Activated CD8-positive, alpha-beta memory T cell treated with anti-CD3 and anti-CD28 coated beads for 36 hours (primary cell): ENCODE measurements at regions not wholly inside any gene's neighbourhood (a gene's known extent, or its start where the extent isn't known, plus 50 kb on each side); places are given as distances from the start of the nearest gene placed in this dataset.
"Not testable (repeated sequence)": the region's sequence is repeated elsewhere in the genome, so short reads cannot be mapped to it uniquely, and the experiment has no call there.

Experiments used
- CTCF ChIA-PET: fragments of 350-600 bp; sonication (Branson Sonifier 250); formaldehyde crosslinking; loops from one replicate; lab custom pipeline; 2021; ENCODE audit warnings: antibody characterized with exemption; lab: Charles Lee
- POLR2A ChIA-PET: fragments of 350-600 bp; sonication (Branson Sonifier 250); formaldehyde crosslinking; loops from one replicate; lab custom pipeline; 2021; ENCODE audit warnings: antibody characterized with exemption; lab: Charles Lee

DNA sequence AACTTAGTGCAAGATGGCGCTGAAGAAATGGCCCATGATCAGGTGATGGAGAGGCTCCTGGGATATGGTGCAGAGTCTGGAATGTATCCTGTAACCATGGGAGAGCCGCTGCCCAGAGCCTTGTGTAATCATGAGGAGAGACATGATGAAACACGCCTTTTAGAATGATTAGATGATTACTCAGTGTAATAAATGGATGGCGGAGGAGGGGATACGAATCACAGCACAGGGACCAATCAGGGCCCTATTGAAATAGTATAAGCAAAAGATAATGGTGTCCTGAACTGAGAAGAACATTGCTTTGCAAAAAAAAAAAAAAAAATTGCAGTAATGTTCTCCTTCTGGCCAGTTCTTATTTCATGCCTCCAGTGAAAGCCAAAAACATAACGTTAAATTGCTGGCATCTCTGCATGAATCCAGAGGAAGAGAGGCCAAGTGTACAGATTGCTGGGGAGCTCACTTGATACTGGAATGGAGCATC, 668.5 kb upstream of the AUTS2 start:
- ChIA-PET CTCF (no interaction called here), POLR2A (no interaction called here)

DNA sequence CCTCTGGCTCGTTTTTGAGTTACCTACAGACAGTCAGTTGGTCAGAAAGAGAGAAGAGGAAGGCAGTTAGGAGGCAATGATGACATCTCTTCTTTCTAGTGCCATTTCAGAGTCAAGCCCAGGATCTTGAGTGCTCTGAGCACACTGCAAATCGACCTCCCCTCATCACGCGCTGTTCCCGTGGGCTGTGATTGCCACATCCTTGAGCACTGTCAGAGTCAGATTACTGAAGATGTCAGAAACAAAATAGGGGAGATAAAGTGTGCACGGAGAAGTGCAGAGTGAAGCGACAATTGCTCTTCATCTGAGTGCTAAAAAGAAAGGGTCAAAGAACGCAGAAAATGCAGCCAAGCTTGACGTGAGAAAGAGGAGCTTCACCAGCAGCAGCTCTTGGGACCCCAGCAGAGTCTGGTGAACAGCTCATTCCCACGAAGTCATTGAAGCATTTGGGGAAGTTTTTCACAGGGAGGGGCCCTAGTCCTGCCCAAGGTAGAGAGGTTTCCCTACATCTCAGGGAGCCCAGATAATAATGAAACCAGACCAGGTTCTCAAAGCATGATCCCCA, 661.7 kb upstream of the AUTS2 start:
- ChIA-PET CTCF (no interaction called here), POLR2A (no interaction called here)

DNA sequence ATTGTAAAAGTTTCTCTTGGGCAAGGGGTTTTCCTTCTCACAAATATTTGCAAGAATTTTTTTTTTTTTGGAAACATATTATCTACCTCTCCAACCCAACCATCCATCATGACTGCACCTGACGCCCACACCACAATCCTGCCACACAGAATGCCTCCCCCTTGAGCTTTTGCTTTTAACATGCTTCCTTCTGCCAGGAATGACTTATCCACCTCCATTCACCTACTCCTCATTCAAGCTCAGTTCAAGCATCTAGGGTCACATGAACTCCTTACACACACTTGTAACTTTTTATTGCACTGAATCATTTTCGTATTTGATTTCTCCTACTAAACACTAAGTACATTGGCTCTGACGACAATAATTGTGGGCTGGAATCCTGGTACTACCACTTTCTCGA, 660.1 kb upstream of the AUTS2 start:
- ChIA-PET CTCF (no interaction called here), POLR2A (no interaction called here)

DNA sequence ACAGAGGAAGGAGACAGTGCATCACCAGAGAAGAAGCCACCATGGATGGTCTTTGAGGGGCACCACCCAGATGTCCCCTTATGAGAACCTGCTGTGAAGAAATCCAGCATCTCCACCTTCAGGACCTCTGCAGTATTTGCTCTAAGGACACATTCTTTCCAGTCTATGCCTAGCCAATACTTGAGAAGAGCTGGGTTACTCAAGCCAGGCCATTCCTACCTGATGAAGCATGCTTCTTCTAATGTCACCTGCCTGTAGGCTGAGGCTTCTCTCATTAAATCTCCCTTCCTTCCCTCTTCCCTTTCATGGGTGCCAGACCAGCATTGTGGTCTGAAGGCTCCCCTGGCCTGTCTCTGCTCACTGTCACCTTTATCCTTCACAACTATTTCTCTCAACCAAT, 654.5 kb upstream of the AUTS2 start:
- ChIA-PET CTCF (no interaction called here), POLR2A (no interaction called here)

DNA sequence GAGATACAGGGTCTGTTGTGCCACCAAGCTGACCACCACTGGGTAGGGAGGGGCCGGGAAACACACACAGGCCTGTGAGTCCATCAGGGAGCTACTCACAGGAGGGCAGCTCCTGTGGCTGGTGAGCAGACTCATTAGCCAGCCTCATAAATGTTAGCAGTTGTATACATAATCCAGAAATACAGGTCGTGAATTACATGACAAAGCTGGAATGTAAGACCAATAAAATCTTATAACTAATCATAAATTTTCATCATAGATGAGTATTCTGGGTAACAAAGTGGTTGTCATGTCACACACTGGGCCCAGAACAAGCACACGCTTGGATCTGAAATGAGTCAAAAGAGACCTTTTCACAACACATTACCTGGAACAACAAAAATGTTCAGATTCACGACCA, 642.6 kb upstream of the AUTS2 start:
- CTCF ChIA-PET: no interaction called here
- POLR2A ChIA-PET: no interaction called here

DNA sequence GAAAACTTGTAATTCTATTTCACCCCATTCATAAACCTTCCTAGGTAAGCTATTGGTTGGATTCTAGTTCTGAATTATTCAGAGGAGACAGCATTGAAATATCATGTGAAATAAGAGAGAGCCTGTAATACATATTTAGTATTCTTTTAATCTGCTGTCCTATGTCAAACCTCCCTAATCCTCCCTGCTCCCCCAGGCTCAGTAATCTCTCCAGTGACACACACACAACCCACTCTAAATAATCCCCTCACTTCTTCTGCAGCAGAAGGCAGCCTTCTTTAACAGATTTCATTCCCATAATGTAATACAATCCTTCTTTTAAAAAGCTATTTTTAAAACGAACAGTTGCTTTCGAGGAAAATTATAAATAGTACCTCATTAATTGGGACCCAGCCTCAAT, 639.7 kb upstream of the AUTS2 start:
- ChIA-PET POLR2A (no interaction called here), CTCF (no interaction called here)

DNA sequence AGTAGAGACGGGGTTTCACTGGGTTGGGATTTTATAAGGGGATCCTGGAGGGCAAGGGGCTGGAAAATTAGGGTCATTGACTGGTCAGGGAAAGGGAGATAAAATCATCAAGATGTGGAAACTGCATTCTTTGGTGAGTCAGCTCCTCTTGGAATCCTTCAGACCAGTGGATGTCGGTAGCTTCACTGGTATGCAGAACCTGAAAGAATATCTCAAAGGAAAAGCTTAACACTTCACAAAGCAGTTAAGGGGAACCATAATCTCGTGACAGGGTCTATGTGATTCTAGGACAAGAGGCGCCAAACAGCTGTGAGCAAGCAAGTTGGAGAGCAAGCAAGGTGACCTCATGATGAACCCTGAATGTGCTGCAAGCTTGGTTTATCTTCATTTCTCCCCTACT, 634.7 kb upstream of the AUTS2 start:
- ChIA-PET POLR2A (no interaction called here), CTCF (no interaction called here)

DNA sequence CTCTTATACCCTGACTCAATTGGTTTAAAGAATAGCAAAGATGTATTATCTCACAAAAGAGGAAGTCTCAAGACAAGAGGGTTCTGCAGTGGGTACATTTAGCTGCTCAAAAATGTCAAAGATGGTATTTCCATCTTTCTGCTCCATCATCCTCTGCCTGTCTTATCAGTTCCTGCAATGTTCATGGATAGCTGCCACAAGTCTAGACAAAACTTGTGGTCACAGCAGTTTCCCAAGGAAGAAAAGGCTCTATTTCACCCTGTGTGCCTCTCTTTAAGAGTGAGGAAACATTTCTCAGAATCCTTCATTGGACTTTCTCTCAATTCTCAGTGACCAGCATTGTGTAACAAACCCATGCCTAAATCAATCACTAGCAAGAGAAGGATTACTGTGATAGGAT, 634.2 kb upstream of the AUTS2 start:
- CTCF ChIA-PET: no interaction called here
- POLR2A ChIA-PET: no interaction called here

DNA sequence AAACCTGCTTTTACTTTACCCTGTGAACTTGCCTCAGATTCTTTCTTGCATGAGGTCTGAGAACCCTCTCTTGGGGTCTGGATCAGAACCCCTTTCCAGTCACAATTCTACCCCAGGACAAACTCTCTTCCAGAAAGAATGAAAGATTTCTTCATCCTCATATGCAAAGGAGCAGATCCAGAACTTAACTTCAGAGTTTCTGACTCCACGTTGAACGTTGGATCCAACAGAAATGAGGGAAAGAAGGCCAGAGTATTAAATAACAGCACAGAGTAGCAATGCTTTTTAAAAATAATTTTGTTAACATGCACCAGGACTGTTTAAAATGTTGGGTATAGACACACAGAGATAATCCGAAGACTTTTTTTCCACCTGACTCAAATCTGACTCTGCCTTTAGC, 632.9 kb upstream of the AUTS2 start:
- ChIA-PET CTCF (no interaction called here), POLR2A (no interaction called here)

DNA sequence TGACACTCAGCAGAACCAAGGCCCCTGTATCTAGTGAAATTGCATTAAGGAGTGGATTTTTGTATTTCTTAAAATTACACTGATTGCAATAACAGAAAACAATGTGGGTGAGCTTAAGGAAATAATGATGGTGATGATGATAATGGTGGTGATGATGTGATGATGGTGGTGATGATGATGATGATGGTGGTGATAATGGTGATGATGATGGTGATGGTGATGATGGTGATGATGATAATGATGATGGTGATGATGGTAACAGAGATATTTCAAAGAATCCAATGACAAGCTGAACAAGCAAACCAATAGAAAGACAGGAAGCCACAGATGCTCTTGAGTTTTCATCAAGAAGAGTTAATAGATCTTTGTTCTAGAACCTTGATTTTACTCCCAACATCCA, 630.7 kb upstream of the AUTS2 start:
- CTCF ChIA-PET: no interaction called here
- POLR2A ChIA-PET: no interaction called here

DNA sequence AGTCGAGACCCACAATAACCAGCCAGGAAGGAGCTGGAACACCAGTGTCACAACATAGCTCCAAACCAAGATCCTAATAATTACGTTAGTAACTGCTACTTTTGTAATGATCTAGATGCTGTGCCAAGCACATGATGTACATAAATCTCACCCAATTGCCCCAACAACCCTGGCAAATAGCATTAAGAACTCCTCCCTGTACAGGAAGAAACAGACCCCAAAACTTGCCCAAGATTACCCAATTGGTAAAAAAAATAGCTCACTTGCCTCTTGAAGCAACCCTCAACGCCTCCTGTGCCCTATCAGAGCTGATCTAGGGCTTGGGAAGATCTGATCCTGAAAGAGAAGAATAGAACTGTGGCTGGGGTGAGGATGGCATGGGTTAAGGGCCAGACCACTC, 628.7 kb upstream of the AUTS2 start:
- CTCF ChIA-PET: no interaction called here
- POLR2A ChIA-PET: no interaction called here

DNA sequence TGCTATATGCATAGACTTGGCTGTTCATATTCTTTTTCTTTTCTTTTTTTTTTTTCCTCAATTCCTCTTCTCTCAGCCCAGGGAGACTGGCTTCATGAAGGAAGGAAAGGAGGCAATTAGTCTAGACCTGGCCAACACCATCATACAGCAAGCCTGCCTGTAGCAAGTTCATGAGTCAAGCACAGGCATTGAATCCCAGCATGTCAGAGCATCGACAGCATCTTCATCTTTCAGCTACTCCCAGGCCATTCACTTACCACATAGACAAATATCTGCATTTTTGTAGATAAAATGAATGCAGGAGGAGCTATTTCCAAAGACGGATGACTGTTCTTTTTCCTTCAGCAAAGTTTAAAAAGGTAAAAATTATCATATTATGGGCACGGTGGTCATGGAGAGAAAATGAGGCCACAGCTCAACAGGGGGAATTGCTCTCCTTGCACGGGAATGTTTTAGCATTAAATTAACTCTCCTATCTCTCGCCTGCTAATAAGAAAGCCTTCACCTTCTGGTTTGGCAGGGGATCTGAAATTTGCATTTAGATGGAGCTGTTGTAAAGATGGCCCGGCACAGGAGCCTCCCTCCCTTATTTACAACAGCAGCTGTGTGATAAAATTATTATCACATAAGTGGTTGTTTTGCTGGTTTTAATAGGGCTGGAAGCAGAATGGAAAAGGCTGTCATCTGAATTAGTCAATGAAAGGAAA, 626.5 kb upstream of the AUTS2 start:
- CTCF ChIA-PET: no interaction called here

DNA sequence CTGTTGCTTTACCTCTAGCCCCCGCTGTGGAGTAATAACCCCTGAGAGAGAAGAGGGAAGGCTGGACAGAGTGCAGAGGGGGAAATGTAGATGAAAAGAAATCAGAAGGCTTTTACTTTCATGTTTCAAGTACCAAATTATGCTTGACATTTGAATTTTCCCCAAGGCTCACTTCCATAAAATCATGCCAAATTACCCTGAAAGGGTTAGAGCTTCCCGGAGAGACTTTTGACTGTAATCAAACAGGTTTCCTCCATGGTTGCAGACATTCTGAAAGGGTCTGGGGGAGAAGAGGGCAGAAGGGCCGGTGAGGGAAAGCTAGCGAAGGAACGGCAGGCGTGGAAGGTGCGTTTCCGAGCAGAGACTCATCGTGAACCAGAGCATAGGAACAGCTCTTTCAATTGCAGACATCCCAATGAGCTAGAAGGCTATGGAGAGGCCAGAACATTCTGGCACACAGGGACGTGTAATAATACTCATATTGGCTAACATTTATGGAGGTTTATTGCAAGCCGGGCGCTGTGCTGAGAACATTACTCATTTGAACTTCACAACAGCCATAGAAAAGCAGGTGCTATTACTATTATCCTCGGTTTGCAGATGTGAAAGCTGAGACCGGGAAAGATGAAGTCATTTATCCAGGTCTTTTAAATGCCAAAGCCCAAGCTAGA, 620.8 kb upstream of the AUTS2 start:
- CTCF ChIA-PET: no interaction called here
- POLR2A ChIA-PET: no interaction called here

More for the DNA sequence above, 626.5 kb upstream of the AUTS2 start:
- POLR2A ChIA-PET: no interaction called here

DNA sequence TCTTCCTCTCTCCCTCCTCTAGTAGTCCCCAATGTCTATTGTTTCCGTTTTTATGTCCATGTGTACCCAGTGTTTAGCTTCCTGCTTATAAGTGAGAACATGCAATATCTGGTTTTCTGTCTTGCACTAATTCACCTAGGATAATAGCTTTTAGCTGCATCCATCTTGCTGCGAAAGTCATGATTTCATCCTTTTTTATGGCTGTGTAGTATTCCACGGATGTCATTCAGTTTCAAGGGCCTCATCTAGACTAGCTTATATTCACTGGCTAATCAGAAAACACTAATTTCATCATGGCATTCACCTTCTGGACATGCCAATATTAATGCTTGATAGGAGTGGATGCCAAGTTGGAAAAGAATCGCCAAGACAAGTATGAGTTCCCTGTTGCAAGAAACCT, 619.6 kb upstream of the AUTS2 start:
- ChIA-PET POLR2A (no interaction called here), CTCF (no interaction called here)

DNA sequence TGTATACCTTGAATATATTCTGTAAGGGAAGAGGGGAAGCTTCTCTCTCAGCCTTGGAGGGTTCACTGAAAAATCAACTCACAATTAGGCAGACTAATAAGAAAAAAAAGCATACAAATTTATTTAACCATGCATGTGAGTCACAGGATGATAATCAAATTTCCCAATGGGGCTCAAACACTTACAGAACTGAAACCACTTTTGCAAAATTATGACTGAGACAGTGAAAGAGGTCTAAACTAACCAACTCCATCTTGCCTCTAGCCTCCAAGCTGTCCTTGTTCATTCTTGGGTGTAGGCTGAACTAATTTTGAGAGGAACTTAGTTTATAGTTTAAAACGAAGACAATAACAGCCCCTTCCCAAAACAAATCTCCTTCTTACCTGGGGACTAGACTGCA, 618.3 kb upstream of the AUTS2 start:
- CTCF ChIA-PET: interaction anchor here (0.6 kb wide), 1 partner anchor 45 kb away, joined by 3 read pairs; no protein-coding TSS in a partner anchor
- POLR2A ChIA-PET: no interaction called here

DNA sequence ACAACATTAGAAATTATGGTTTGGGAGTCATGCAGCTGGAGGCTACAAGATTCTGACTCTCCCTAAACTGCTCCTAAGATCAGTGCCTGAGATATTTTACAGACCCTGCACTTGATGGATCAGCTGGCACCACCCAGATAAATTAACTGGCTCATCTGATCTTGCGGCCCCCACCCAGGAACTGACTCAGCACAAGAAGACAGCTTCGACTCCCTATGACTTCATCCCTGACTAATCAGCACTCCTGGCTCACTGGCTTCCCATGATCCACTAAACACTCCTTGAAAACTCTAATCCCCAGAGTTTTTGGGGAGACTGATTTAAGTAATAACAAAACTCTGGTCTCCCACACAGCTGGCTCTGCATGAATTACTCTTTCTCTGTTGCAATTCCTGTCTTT, 617.8 kb upstream of the AUTS2 start:
- CTCF ChIA-PET, POLR2A ChIA-PET: not testable (repeated sequence)

DNA sequence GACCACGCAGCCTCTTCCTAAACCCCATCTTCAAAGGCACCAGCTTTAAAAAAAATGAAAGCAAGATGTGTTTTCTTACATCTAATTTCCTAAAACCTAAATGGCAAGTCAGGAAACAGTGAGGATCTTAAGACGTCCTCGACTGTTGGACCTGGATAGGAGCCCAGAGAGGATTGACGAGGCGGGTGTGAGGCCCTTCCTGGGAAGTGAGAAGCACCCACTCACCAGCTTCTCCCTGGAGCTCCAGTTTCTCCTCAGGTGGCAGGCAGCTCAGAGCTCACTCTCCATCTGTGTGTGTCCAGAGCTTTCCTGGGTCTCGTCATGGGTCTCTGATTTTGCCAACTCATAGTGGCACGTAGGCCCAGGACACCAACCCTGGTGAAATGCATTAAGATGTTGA, 614.0 kb upstream of the AUTS2 start:
- POLR2A ChIA-PET: no interaction called here
- CTCF ChIA-PET: no interaction called here

DNA sequence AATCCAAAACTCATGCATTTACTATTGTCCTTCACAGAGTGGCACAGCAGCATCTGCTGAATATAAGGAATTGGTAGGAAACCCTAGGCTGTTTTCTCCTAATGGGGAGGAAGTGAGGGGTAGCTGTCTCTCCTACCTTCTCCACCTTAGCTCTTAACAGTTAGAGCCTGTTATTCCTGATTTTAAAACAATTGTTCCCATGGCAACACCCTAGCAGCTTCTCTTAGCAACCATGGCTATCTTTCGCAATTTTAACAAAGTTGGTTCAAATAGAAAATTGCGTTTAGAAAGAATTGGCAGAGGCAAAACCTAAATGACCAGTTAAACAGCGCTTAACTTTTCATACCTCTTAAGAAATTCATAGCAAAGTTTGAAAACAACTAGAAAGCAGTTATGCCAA, 603.4 kb upstream of the AUTS2 start:
- POLR2A ChIA-PET: no interaction called here
- CTCF ChIA-PET: no interaction called here

DNA sequence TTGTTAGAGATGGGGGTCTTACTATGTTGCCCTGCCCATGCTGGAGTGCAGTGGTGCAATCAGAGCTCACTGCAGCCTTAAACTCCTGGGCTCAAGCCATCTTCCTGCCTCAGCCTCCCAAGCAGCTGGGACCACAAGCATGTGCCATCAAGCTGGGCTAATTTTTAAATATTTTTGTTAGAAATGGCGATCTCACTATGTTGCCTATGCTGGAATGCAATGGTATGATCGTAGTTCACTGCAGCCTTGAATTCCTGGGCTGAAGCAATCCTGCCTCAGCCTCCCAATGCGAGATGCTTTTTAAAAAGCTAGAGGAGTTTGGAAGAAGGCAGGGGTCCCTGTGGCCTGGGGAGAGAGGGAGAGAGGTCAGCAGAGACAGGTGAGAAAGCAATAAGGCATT, 600.1 kb upstream of the AUTS2 start:
- ChIA-PET POLR2A (no interaction called here), CTCF (no interaction called here)

DNA sequence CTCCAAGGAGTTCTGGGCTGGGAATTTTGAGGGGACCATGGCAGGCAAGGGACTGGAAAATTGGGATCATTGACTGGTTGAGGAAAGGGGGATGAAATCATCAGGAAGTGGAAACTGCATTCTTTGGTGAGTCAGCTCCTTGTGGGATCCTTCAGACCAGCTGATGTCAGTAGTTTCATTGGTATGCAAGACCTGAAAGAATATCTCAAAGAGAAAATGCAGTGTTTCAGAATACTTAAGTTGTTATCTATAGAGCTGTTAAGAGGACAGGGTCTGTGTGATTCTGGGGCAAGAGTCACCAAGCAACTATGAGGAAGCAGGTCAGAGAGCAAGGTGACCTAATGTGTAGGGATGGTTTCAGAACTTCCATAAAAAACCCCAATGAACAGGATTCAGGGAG, 595.9 kb upstream of the AUTS2 start:
- ChIA-PET POLR2A (no interaction called here), CTCF (no interaction called here)

DNA sequence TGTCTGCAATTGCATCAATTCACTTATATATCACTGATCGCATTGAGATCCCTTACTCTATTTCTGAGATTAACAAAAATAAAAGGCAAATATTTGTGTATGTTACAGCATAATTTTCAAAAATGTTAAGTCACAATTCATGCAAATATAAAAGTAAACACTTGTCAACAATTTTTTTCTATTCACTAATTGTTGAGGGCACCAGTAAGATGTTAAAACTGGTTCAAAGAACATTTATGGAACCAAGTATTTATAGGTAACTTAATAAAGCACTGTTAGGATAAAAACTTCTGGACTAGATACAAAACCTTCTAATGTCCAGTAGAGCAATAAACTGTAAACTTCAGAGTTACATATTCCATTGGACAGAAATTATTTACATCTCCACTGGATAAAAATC, 586.1 kb upstream of the AUTS2 start:
- CTCF ChIA-PET: no interaction called here
- POLR2A ChIA-PET: no interaction called here
